GM18498 (cell line): ENCODE measurements at regions not wholly inside any gene's neighbourhood (a gene's known extent, or its start where the extent isn't known, plus 50 kb on each side); places are given as distances from the start of the nearest gene placed in this dataset.
"Not testable (repeated sequence)": the region's sequence is repeated elsewhere in the genome, so short reads cannot be mapped to it uniquely, and the experiment has no call there.

ENCODE experiments used
- ATAC-seq: cut with Tn5 transposase; IDR thresholded peaks from one replicate; pipeline ENCODE4 v1.9.1; 2021; ENCODE audit warnings: mild to moderate bottlenecking, moderate library complexity; ENCODE audit not compliant: unreplicated experiment

DNA sequence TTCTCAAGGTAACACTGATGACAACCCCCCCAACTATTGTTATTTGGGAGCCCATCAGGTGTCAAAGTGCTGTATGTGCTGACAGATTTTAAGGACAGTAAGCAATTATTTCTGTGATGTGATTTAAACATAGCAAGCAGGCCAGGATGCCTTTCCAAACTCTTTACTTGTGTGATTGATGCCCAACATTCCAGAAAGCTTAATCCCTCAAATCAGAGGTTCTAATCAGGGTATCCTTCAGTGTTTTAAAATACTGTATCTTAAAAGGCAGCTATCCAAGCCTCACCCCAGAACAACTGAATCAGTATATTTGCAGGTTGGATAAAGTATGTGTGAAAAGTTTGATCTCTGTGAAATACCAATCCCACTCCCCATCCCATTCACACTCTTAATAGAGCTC, 119.7 kb downstream of the GASK1B start:
- no peak for ATAC-seq

- ATAC-seq: no peak
Measured at GRCh38 chr4:158051401-158052235, 121.2 kb downstream of the GASK1B start.

- no peak for ATAC-seq
Measured at GRCh38 chr4:158050942-158051341, 121.9 kb downstream of the GASK1B start.

GRCh38 chr4:158046345-158046744, 126.5 kb downstream of the GASK1B start:
- no peak for ATAC-seq

GRCh38 chr4:158043971-158044618, 128.7 kb downstream of the GASK1B start:
- no peak for ATAC-seq

- ATAC-seq: no peak
Measured at GRCh38 chr4:158042591-158043030, 130.2 kb downstream of the GASK1B start.

DNA sequence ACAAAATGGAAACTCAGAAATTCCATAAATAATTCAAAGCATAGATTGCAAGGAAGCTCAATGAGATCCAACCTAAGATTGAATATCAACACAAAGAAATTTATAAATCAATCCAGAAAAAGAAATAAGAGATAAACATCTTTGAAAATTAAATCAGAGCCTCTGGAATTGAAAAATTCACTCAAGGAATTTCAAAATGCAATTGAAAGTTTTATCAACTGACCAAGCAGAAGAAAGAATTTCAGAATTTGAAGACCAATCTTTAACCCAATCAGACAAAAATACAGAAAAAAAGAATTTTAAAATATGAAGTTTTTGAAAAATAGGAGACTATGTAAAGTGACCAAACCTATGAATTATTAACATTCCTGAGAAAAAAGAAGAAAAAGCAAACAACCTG, 134.1 kb downstream of the GASK1B start:
- no peak for ATAC-seq

DNA sequence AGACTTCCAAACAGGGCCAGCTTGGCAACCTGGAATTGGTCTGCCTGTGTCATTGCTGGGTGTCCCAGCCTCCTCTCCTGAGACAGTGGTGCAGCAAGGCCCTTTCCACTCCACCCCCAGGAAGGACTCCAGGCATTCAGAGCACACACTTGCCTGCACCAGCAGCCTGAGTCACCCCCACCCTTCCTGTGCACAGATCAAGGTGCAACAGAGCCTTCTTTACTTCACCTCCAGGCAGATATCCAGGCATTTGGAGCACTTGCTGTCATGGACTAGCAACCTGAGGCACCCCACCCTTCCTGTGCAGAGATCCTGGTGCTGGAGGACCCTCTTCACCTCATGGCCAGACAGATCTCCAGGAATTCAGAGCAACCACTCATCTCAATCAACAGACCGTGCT, 135.8 kb downstream of the GASK1B start:
- ATAC-seq: no peak

DNA sequence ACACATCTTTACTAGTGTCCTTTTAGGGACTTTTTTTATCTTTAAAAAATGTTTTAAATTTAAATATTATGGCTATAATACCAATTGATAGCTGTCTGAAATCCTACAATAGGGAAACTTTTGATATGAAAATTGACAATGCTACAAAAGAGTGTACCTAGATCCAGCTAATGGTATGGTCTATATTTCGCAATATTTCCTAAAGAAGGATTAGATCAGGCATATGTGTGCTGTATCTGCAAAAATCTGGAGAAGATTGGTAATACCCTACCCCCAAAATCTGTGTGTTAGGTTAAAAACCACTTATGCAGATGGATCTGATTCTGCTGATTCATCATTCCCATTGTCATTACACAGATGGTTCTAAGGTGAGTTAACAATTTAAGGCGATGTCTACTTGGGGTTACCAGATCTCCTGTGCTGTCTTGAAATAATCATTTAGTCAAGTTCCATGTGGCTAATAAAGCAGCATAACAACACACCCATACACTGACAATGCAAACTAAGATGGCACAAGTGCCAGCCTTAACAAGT, 137.1 kb downstream of the GASK1B start:
- ATAC-seq: no peak

DNA sequence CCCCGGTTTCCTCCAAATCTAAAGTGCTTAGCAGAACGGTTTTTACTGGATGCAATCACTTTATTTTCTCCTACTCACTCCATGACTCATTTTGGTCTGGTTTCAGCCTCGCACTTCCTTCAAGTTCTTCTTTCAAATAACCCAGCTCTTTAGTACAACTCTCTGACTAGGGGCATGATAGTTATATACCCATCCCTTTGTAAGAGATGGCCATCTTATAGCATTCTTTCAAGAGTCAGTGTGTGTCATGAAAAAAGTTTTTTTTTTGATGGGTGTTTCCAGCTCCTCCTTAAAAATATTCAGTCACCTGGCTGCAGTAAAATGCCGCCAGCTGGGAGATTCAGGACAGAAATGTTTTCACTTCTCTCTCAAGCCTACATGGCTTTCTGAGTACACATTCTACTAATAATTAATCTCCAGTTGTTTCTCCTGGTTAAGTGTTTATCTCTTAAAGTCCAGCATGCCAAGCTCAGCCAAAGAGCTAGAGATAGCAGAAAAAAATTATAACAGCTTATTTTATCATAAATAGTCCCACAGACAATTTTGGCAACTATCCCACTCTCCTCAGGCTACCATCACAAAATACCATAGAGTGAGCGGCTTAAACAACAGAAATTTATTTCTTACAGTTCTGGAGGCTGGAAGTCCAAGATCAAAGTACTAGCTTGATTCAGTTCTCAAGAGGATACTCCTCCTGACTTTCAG, 139.3 kb downstream of the GASK1B start:
- ATAC-seq: no peak

- no peak for ATAC-seq
Measured at GRCh38 chr4:158032733-158033415, 140.0 kb downstream of the GASK1B start.

- not testable (repeated sequence) for ATAC-seq
Measured at GRCh38 chr4:158028381-158028780, 144.4 kb downstream of the GASK1B start.

GRCh38 chr4:158025131-158025530, 147.7 kb downstream of the GASK1B start:
- ATAC-seq: no peak

DNA sequence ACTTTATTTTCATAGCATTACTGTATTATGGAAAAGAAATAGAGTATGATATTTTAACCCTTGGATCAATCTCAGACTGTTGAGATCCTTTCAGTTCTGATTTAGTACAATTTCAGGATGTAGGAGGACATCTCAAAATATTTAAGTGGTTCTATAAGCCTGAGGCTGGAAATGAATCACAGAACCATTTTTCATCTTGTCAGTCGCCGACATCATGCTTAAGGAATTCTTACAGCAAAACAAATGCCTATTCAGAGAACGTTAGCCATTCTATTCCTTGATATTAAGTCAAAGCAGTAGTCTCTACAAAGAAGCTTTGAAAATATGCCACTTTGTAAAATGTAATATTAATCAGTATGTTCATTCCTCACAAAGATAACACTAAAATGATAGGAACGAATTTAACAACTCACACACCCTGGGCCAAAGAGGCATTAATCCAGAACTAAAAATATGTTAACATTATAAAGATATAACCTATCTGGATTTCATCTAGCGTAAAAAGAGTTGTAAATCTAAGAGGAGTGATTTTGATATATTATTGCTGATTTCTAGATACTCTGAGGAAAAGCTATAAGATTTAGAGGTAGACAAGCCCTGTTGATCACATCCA, 152.0 kb downstream of the GASK1B start:
- no peak for ATAC-seq

- ATAC-seq: no peak
Measured at GRCh38 chr4:158020176-158020575, 152.6 kb downstream of the GASK1B start.

GRCh38 chr4:158018831-158019230, 154.0 kb downstream of the GASK1B start:
- no peak for ATAC-seq

- no peak for ATAC-seq
Measured at GRCh38 chr4:158018221-158018830, 154.5 kb downstream of the GASK1B start.

DNA sequence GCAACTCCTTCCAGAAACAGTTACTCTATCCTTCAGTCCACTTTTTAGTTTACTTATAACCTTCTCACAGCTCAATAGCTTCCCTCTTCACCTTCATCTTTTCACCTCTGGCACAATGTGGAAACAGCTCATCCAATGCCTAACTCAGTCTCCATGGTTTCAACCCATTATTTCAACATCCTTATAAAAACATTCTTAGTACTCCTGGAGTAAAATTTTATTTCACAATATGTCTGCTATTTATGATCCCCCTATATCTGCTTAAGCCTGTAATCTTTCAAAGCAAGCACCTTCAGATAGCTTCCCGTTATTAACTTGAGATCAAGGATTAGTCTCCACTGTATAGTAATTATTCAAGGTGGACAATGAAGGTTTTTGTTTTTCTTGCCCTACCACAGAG, 156.3 kb downstream of the GASK1B start:
- ATAC-seq: no peak

DNA sequence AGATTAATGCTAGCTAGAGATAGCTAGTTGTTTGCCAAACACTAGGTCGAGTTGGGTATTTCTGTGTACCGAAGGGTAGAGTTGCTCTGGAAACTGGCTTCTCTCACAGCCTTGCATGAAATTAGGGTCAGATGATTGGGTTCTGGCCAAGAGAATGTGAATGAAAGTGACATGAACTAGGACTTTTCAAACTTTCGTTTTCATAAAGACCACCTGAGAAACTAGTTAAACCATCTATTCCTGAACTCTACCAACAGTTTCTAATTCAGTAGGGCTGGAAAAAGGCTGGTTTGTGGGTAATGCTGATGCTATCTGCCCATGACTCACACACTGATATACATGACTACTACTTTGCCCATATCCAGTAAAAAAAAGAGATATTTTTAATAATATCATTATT, 157.6 kb downstream of the GASK1B start:
- ATAC-seq: no peak

DNA sequence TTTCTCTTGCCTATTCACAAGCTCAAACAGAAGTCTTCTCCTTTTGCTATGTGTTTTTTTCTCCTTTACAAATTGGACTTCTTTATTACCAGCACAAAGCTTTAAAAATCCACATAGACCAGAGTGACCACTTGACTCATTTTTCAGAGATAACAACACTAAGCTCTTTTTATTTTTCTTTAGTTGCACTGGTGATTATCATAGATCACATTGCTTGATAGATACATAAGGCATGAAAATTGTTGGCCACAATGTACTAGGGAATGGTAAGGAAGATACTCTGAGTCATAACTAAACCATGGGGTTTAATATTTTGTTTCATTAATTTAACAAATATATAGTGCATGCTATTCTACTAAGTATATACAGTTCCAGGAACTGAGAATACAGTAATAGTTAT, 159.0 kb downstream of the GASK1B start:
- no peak for ATAC-seq
